ENCODE measurements at regions not wholly inside any gene's neighbourhood (a gene's known extent, or its start where the extent isn't known, plus 50 kb on each side); places are given as distances from the start of the nearest gene placed in this dataset.

GRCh38 chr9:95810133-95810532, 65.4 kb upstream of the ERCC6L2 start:
- Histone ChIP-seq H3K9me3 (no peaks in the 10 kb centered on the region), H3K27ac (no peak overlapping the region), H3K4me1 (no peaks in the 10 kb centered on the region), H3K36me3 (no peaks in the 10 kb centered on the region), H3K27me3 (no peaks in the 10 kb centered on the region), H3K4me3 (replicated peaks in 1 of 3) (no peak overlapping the region)
- intact Hi-C loops (cut with DNase I) = no loop called here
- TF ChIP-seq POLR2A (IDR thresholded peaks at IDR 0.05) = no peak
- WGBS, 2 donors = 46 to 57% methylated on average over 3 of the region's 3 CpGs
- no peak for DNase-seq

- intact Hi-C loops (cut with DNase I) = no loop called here
- 89 to 93% methylated on average over 2 of the region's 2 CpGs for WGBS, 2 donors
- no peak overlapping the region for H3K4me3 ChIP-seq (replicated peaks in 1 of 3)
- DNase-seq = no peak
- H3K27me3 ChIP-seq = no peaks in the 10 kb centered on the region
- H3K9me3 ChIP-seq = no peaks in the 10 kb centered on the region
- TF ChIP-seq CTCF (IDR thresholded peaks at IDR 0.05) = no peak
- TF ChIP-seq POLR2A (IDR thresholded peaks at IDR 0.05) = no peak
- H3K4me1 ChIP-seq = no peaks in the 10 kb centered on the region
- no peak overlapping the region for H3K27ac ChIP-seq
- no peaks in the 10 kb centered on the region for H3K36me3 ChIP-seq
Measured at GRCh38 chr9:95809686-95810085, 65.8 kb upstream of the ERCC6L2 start.

- no peaks in the 10 kb centered on the region for H3K36me3 ChIP-seq
- intact Hi-C loops (cut with DNase I) = no loop called here
- H3K27me3 ChIP-seq = no peaks in the 10 kb centered on the region
- H3K27ac ChIP-seq = peak overlapping the region in 1 of 3 donors; percentile 24
- no peaks in the 10 kb centered on the region for H3K4me1 ChIP-seq
- TF ChIP-seq POLR2A (IDR thresholded peaks at IDR 0.05) (no peak), CTCF (IDR thresholded peaks at IDR 0.05) (no peak)
- H3K9me3 ChIP-seq = no peaks in the 10 kb centered on the region
- no peak overlapping the region for H3K4me3 ChIP-seq (replicated peaks in 1 of 3)
- no peak for DNase-seq
- 65 to 76% methylated on average over 3 of the region's 3 CpGs for WGBS, 2 donors
Measured at GRCh38 chr9:95808011-95808410, 67.5 kb upstream of the ERCC6L2 start.

GRCh38 chr9:95807326-95807947, 68.1 kb upstream of the ERCC6L2 start:
- peak overlapping the region in 1 of 3 donors; percentile 24 for H3K27ac ChIP-seq
- H3K36me3 ChIP-seq = no peaks in the 10 kb centered on the region
- DNase-seq = no peak
- WGBS, 2 donors = 65 to 69% methylated on average over 5 of the region's 5 CpGs
- intact Hi-C loops (cut with DNase I) = no loop called here
- H3K4me1 ChIP-seq = no peaks in the 10 kb centered on the region
- no peaks in the 10 kb centered on the region for H3K9me3 ChIP-seq
- TF ChIP-seq CTCF (IDR thresholded peaks at IDR 0.05) (no peak), POLR2A (IDR thresholded peaks at IDR 0.05) (no peak)
- H3K27me3 ChIP-seq = no peaks in the 10 kb centered on the region
- no peak overlapping the region for H3K4me3 ChIP-seq (replicated peaks in 1 of 3)

- Histone ChIP-seq H3K4me3 (replicated peaks in 1 of 3) (no peak overlapping the region), H3K4me1 (no peaks in the 10 kb centered on the region), H3K27ac (no peak overlapping the region), H3K9me3 (no peaks in the 10 kb centered on the region), H3K36me3 (no peaks in the 10 kb centered on the region), H3K27me3 (no peaks in the 10 kb centered on the region)
- DNase-seq = no peak
- TF ChIP-seq POLR2A (IDR thresholded peaks at IDR 0.05) (no peak), CTCF (IDR thresholded peaks at IDR 0.05) (no peak)
- whole genome bisulfite sequencing, 2 donors = 88 to 89% methylated on average over 4 of the region's 4 CpGs
- intact Hi-C loops (cut with DNase I) = no loop called here
Measured at GRCh38 chr9:95803197-95803596, 72.3 kb upstream of the ERCC6L2 start.
